ENCODE measurements at regions not wholly inside any gene's neighbourhood (a gene's known extent, or its start where the extent isn't known, plus 50 kb on each side); places are given as distances from the start of the nearest gene placed in this dataset.
"Not testable (repeated sequence)": the region's sequence is repeated elsewhere in the genome, so short reads cannot be mapped to it uniquely, and the experiment has no call there.

GRCh38 chr3:73839032-73839431 lies 214.3 kb upstream of the PDZRN3 start:
- DNase-seq = no peak

DNA sequence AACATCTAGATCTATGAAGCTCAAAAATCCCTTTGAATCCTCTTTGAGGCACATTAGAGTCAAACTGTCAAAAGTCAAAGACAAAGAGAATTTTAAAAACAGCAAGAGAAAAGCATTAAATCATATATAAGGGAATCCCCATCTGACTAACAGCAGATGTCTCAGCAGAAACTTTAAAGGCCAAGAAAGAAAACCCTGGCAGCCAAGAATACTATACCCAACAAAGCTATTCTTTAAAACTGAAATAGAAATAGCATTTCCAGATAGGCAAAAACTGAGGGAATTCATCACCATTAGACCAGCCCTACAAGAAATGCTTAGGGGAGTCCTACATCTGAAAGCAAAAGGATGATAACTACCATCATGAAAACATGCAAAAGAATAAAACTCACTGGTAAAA lies 211.2 kb upstream of the PDZRN3 start:
- no peak for DNase-seq

DNA sequence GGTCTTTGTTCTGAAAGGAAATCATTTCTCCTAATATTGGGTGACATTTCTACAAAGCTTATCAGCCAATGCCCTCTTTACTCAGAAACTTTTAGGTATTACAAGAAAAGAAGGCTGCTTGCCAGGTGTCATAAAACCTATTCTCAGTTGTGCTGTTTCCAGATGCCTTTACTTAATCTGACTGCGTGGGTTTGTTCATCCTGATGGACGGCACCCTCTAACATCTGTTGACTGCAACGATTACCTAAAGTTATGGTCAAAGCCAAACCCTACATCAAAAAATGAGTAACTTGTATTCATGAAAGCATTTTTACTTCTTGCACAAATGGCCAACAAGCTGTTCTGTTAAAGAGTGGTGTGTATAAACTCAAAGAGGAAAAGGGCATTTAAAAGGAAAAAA lies 207.7 kb upstream of the PDZRN3 start:
- no peak for DNase-seq

- DNase-seq = no peak
Measured at GRCh38 chr3:73828348-73828747, 203.6 kb upstream of the PDZRN3 start.

DNA sequence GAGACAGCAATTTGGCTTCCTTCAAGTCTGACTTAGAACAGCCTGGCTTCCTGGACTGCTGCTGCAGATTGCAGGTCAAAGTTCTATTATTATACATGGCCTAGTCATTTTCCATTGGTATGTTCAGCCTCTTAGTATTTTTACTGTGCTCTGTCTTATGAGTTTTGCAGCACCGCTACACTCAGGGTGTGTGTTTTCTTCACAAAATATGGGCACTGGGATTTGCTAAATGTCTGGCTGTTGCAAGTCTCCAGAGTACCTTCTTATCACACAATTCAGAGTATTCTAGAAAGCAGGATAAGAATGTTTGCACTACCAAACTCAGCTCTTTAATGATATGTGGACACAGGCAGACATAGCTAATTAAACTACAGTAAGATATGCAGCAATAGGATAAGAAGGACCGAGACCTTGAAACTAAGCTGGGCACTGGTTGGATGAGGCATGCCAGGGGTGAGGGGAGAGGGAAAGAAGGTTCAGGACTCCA lies 203.0 kb upstream of the PDZRN3 start:
- no peak for DNase-seq

DNA sequence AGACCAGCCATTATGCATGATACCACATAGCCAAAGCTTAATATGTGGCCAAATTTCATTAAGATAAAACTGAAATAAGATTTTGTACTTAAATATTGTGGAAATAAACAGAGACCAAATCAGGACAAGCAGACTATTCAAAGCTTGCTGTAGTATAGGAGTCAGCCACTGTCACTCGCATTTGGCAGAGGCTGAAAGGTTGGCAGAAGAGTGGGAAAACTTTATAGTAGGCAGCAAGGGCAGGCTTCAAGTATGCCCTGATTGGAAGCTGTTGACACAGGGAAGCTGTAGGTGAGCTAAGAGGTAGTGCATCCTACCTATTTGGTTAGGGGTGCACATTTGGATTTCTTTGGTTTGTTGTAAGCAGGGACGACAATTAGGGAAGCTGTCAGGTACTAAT lies 202.5 kb upstream of the PDZRN3 start:
- no peak for DNase-seq

GRCh38 chr3:73820896-73821295 lies 196.2 kb upstream of the PDZRN3 start:
- DNase-seq = not testable (repeated sequence)

DNA sequence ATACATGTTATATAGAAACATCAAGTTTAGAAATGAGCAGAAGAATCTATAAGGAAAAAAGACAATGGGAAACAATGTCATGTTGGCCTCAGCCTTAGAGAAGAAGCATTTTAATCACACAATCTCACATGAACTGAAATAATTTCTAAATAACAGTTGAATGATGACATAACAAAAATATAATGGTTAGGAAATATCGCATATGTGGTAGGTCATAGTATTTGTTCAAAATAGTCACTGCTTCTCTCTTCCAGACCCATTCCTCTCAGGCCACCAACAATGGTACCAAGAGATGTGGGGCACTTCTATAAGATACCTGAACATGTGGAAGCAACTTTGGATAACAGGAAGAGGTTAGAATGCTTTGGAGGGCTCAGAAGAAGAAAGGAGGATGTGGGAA lies 195.7 kb upstream of the PDZRN3 start:
- no peak for DNase-seq

GRCh38 chr3:73815966-73816365 lies 191.2 kb upstream of the PDZRN3 start:
- no peak for DNase-seq

GRCh38 chr3:73813692-73814292 lies 189.1 kb upstream of the PDZRN3 start:
- DNase-seq = no peak

- DNase-seq = no peak
Measured at GRCh38 chr3:73813291-73813690, 188.6 kb upstream of the PDZRN3 start.

DNA sequence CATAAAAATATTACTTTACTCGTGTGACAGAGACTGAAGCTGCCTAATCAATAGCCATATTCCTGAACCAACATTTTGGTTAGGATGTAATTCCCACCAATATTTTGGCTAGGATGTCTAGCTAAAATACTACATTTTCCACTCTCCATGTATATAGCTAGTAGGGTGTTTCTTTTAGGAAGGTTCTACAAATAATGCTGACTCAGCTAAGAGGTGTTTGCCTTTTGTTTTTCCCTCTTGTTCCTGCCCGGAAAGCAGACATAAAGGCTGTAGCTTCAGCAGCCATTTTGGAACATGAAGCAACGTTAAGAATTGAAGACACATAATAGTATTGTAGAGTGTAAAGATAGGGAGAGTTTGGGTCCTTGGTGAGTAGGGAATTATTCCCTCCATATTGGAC lies 187.3 kb upstream of the PDZRN3 start:
- DNase-seq = no peak

DNA sequence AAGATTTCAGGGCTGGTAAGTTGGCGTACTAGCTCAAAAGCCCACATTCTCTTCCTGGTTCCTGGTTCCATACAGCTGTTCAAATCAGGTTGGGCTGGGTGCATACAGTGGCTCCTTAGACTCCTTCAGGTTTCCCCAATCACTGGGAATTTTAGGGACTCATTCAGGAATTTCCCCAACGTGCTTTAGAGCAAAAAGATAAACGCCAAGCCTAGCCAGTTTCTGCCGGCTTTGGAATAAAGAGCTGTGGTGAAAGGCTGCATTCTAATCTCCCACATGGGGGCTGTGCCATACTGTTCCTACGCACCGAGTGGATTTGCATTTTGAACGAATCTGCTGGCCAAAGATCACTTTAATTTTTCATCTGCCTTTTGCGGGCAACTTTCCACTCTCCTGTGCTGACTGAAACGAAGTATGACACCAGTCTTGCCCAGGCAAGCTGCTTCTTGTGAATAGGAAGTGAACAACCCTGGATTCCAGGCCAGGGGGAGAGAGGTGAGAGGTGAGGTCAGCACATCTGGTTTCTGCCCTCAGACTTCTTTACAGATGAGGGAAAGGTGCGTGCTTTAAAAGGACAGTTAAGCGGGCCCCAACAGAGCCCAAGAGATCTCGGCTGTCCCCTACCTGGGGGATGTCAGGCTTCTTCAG lies 184.2 kb upstream of the PDZRN3 start:
- no peak for DNase-seq

GRCh38 chr3:73805435-73805834 lies 180.7 kb upstream of the PDZRN3 start:
- no peak for DNase-seq

DNA sequence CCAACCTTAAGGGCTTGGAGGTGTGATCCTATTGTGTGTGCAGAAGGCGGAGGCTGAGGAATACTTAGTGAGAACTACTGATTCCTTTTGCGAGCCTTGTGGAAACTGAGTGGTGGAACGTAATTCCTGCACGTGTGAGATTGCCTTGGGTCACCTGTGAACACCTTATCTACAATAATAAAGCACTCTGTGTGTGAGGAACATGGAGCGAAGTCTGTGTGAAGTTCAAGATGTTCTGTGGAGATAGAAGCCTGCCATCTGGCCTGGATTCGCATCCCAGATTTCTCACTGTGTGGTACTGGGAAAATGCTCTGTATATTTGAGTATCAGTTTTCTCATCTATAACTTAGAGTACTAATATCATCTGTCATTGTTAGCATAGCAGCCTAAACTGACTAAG lies 179.5 kb upstream of the PDZRN3 start:
- no peak for DNase-seq

GRCh38 chr3:73801444-73801843 lies 176.7 kb upstream of the PDZRN3 start:
- DNase-seq = no peak

GRCh38 chr3:73797311-73797710 lies 172.6 kb upstream of the PDZRN3 start:
- DNase-seq = no peak

- DNase-seq = no peak
Measured at GRCh38 chr3:73796382-73796781, 171.6 kb upstream of the PDZRN3 start.

DNA sequence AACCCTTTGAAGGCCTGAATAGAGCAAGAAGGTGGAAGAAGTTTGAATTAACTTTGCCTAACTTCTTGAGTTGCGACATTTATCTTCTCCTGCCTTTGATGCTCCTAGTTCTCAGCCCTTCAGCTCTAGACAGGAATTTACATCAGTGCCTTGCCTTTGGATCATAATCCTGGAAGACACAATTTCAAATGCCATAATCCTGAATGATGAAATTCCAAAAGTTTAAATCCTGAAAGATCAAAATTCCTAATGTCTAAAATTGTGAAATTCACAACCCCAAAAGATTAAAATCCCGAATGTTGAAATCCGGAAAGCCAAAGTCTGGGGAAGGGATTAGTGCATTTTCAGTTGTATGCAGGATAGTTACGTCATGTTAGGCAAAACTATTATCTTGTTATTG lies 166.6 kb upstream of the PDZRN3 start:
- DNase-seq = no peak

- no peak for DNase-seq
Measured at GRCh38 chr3:73789825-73790444, 165.2 kb upstream of the PDZRN3 start.

- DNase-seq = no peak
Measured at GRCh38 chr3:73787620-73788019, 162.9 kb upstream of the PDZRN3 start.

DNA sequence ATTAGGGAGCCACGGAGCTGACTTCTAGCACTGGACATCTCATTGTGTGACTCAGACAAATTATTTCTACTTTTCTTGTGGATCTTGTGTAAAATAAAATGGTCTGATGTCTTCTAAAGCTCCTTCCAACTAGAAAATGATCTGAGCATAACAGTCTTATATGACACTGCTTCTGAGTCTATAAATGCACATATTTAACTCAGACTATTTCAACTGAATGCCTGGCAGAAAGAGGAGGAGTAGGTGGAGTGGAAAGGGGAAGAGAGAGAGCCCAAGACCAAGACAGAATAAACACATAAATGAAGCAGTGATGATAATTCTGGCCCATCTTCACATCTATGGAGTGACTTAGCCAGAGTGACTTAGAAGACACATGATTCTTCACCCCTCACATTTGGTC lies 162.3 kb upstream of the PDZRN3 start:
- DNase-seq = no peak

DNA sequence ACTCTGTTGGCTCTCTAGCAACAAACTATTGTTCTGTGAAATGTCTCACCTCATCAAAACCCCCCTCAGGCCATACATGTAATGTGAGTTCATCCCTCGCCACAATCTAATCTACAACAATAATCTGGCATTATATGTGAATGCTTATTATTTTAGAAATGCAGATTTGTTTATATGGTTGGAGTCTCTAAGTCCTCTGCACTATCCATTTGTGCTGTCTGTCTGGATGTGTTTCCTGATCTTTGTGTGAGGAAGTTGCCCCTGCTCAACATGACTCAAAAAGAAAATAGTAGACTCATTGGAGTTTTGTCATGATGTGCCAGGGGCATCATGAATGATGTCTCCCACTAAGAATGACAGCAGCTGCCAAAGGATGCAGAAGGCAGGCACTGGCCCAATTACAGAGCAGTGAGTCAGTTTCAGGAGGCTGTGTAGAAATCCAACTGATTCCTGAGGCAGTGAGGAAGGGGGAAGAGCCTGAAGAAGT lies 161.6 kb upstream of the PDZRN3 start:
- DNase-seq = no peak

- DNase-seq = no peak
Measured at GRCh38 chr3:73784686-73785392, 160.1 kb upstream of the PDZRN3 start.
